Stromal cell of bone marrow (primary cell): ENCODE measurements at regions not wholly inside any gene's neighbourhood (a gene's known extent, or its start where the extent isn't known, plus 50 kb on each side); places are given as distances from the start of the nearest gene placed in this dataset.
"Not testable (repeated sequence)": the region's sequence is repeated elsewhere in the genome, so short reads cannot be mapped to it uniquely, and the experiment has no call there.

Experiments
- DNase-seq: peaks from one replicate; pipeline ENCODE4 v3.0.0-alpha.2; 2012; ENCODE audit warnings: low read depth

GRCh38 chr3:65303431-65303830 is 615.6 kb upstream of the ADAMTS9 start:
- no peak for DNase-seq

GRCh38 chr3:65291448-65292125 is 603.8 kb upstream of the ADAMTS9 start:
- no peak for DNase-seq

- DNase-seq = no peak
Observed at GRCh38 chr3:65288776-65289175, 601.0 kb upstream of the ADAMTS9 start.

- DNase-seq = no peak
Observed at GRCh38 chr3:65285956-65286355, 598.2 kb upstream of the ADAMTS9 start.

- DNase-seq = peak; percentile 1
Observed at GRCh38 chr3:65284961-65285360, 597.2 kb upstream of the ADAMTS9 start.

- no peak for DNase-seq
Observed at GRCh38 chr3:65284546-65284945, 596.7 kb upstream of the ADAMTS9 start.

- no peak for DNase-seq
Observed at GRCh38 chr3:65279225-65279782, 591.5 kb upstream of the ADAMTS9 start.

GRCh38 chr3:65277798-65278197 is 590.0 kb upstream of the ADAMTS9 start:
- DNase-seq = no peak

GRCh38 chr3:65276551-65276950 is 588.8 kb upstream of the ADAMTS9 start:
- DNase-seq = no peak

- DNase-seq = peak; percentile 23
Observed at GRCh38 chr3:65268426-65268825, 580.6 kb upstream of the ADAMTS9 start.

- no peak for DNase-seq
Observed at GRCh38 chr3:65265942-65266590, 578.3 kb upstream of the ADAMTS9 start.

- DNase-seq = no peak
Observed at GRCh38 chr3:65265511-65265910, 577.7 kb upstream of the ADAMTS9 start.

GRCh38 chr3:65262548-65262947 is 574.7 kb upstream of the ADAMTS9 start:
- peak; percentile 25 for DNase-seq

GRCh38 chr3:65259946-65260345 is 572.1 kb upstream of the ADAMTS9 start:
- DNase-seq = no peak

- not testable (repeated sequence) for DNase-seq
Observed at GRCh38 chr3:65252914-65253313, 565.1 kb upstream of the ADAMTS9 start.

GRCh38 chr3:65252266-65252665 is 564.5 kb upstream of the ADAMTS9 start:
- DNase-seq = no peak

- no peak for DNase-seq
Observed at GRCh38 chr3:65251375-65251774, 563.6 kb upstream of the ADAMTS9 start.

GRCh38 chr3:65246561-65246960 is 558.8 kb upstream of the ADAMTS9 start:
- no peak for DNase-seq

- DNase-seq = peak; percentile 2
Observed at GRCh38 chr3:65245133-65246063, 557.6 kb upstream of the ADAMTS9 start.

- no peak for DNase-seq
Observed at GRCh38 chr3:65240366-65240765, 552.6 kb upstream of the ADAMTS9 start.

- no peak for DNase-seq
Observed at GRCh38 chr3:65238652-65239051, 550.9 kb upstream of the ADAMTS9 start.

- DNase-seq = no peak
Observed at GRCh38 chr3:65234499-65234898, 546.7 kb upstream of the ADAMTS9 start.
